ENCODE measurements at regions not wholly inside any gene's neighbourhood (a gene's known extent, or its start where the extent isn't known, plus 50 kb on each side); places are given as distances from the start of the nearest gene placed in this dataset.

DNA sequence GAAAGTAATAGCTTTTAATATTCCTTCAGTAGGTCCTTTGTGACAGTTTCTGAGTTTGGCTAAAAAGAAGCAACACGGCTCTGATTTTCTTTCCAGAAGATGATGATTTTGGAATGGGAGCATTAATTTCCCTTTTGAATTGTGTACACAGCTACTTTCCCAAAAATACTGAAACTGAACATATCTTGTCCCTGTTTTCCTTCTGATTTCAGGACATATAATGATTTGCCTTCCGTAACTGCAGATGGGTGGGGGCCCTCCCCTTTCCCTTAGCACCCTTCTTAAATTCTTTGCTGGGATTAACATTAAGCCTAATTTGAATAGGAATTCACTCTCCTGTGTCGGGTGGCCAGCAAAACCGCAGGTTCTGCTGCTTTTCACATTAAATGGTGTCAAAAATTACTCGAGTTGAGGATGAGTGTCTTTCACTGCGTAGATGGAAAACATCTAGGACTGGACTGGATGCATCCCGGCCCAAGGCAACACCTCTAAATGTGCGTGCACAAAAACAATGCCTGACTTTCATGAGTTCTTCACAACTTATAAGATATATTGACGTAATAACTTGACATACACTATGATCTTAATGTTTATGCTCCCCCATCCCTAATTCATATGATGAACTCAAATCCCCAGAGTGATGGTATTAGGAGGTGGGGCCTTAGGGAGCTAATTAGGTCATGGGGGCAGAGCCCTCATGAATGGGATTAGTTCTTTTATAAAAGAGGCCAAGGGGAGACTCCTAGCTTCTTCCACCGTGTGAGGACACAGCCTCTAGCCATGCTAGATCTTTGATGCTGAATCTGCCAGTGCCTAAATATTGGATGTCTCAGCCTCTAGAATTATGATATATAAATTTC, 158.1 kb downstream of the AEBP2 start:
- TF ChIP-seq, protein P1, sequence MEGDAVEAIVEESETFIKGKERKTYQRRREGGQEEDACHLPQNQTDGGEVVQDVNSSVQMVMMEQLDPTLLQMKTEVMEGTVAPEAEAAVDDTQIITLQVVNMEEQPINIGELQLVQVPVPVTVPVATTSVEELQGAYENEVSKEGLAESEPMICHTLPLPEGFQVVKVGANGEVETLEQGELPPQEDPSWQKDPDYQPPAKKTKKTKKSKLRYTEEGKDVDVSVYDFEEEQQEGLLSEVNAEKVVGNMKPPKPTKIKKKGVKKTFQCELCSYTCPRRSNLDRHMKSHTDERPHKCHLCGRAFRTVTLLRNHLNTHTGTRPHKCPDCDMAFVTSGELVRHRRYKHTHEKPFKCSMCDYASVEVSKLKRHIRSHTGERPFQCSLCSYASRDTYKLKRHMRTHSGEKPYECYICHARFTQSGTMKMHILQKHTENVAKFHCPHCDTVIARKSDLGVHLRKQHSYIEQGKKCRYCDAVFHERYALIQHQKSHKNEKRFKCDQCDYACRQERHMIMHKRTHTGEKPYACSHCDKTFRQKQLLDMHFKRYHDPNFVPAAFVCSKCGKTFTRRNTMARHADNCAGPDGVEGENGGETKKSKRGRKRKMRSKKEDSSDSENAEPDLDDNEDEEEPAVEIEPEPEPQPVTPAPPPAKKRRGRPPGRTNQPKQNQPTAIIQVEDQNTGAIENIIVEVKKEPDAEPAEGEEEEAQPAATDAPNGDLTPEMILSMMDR (IDR thresholded peaks at IDR 0.05): no peak
- no peak for TF ChIP-seq POLR2A (IDR thresholded peaks at IDR 0.05)
